ENCODE measurements at regions not wholly inside any gene's neighbourhood (a gene's known extent, or its start where the extent isn't known, plus 50 kb on each side); places are given as distances from the start of the nearest gene placed in this dataset.

DNA sequence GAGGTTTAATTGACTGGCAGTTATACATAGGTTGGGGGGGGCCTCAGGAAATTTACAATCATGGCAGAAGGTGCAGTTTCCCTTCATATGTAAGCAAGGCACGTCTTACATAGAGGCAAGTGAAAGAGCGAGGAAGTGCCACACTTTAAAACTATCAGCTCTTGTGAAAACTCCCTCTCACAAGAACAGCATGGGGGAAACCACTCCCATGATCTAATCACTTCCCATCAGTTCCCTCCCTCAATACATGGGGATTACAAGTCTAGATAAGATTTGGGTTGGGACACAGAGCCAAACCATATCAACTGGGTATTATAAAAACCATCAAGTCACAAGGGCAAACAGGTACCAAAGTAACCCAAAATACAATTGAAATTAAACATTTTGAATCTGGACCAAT lies 182.0 kb upstream of the FAT4 start (continued):
- TF ChIP-seq SRF (IDR thresholded peaks at IDR 0.05; ENCODE audit: low read depth): no peak
- no peak for TF ChIP-seq SP1 (IDR thresholded peaks at IDR 0.05; ENCODE audit: low read depth)
- no peak for TF ChIP-seq EZH2phosphoT487 (IDR thresholded peaks at IDR 0.05; ENCODE audit: borderline replicate concordance)
- TF ChIP-seq ZFX (IDR thresholded peaks at IDR 0.05): no peak

DNA sequence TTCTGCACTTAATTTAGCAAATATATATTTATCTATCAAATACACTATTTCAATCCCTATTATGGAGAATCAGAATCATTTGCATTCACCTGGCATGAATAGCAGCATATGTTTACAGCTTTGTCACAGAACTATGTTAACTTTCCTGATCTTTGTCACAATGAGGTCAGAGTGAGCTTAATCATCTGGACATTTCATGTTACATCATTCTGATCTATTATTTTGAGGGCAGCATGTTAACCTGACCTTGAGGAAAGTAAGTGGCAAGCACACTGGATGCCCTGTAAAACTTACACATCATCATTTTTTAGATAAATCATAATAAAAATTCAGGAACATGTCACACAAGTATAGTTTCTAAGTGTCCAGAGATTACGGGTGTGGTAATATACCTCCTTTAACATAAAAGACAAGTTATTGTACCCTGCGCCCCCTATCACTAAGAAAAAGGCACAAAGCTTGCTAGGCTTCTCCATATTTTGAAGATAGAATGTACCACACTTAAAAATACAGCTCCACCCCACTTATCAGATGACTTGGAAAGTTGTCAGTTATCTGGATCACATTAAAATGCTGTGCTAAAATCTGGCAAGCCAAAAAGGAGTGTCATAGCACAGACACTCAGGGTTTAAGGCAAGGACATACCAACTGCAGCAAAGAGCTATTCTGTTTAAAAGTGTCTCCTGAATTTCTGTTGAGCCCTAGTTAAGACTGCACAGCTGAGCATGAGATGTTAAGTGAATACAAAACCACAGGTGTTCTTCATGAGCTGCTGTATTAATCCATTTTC lies 182.7 kb upstream of the FAT4 start:
- Histone ChIP-seq H3K27ac (ENCODE audit: low read depth, low read length) (no peak overlapping the region), H3K4me1 (ENCODE audit: control insufficient read depth in 1 of 2, insufficient read depth in 2 of 2, low read length in 2 of 2) (no peaks in the 10 kb centered on the region), H4K20me1 (ENCODE audit: insufficient read depth) (no peaks in the 10 kb centered on the region), H2AFZ (ENCODE audit: low read depth, low read length, poor library complexity, severe bottlenecking) (no peak overlapping the region), H3K4me3 (replicated peaks in 1 of 2; ENCODE audit: low read depth in 1 of 2, low read length in 2 of 2) (no peak overlapping the region), H3K27me3 (ENCODE audit: insufficient read depth, low read length) (no peaks in the 10 kb centered on the region), H3K9me3 (ENCODE audit: control insufficient read depth in 1 of 2, insufficient read depth in 1 of 2, low read depth in 1 of 2, low read length in 2 of 2) (no peaks in the 10 kb centered on the region), H3K9me2 (ENCODE audit: insufficient read depth) (no peaks in the 10 kb centered on the region), H3K79me2 (ENCODE audit: insufficient read depth, low read length) (no peaks in the 10 kb centered on the region), H3K9ac (ENCODE audit: low read length) (no peak overlapping the region), H3K4me2 (ENCODE audit: low read length) (no peak overlapping the region), H3K36me3 (ENCODE audit: control insufficient read depth in 1 of 2, insufficient read depth in 2 of 2, low read length in 2 of 2) (no peaks in the 10 kb centered on the region)
- ChIA-PET CTCF (no interaction called here), POLR2A (no interaction called here), RAD21 (ENCODE audit: low non-redundant PET in 1 of 2, low total read pairs in 2 of 2, uncharacterized antibody in 2 of 2, unreplicated experiment in 2 of 2) (no interaction called here)
- TF ChIP-seq JUND (IDR thresholded peaks at IDR 0.05) (no peak), CEBPB (IDR thresholded peaks at IDR 0.05; ENCODE audit: low read depth) (no peak)
- ATAC-seq (no peak), DNase-seq (ENCODE audit: low read depth, low spot score) (no peak)
- intact Hi-C loops (cut with micrococcal nuclease): no loop called here
- BruUV-seq (replicated peaks): no TSS peak

DNA sequence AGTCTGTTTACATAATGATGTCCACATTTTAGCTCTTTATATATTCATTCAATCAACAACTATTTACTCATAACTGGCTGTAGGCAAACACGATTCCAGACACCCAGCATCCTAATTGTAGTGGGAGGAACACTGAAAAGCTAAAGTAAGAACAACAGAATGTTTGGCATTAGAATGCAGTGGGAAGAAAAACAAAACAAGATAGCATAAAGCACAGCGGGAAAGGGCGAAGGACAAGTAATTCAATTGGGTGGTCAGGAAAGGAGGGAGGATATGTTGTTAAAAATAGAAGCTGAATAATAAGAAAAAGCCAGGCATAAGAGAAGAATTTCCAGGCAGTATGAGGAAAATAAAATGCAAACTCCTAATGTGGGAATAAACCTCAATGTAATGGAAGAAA lies 189.5 kb upstream of the FAT4 start:
- RAD21 ChIA-PET (ENCODE audit: low non-redundant PET in 1 of 2, low total read pairs in 2 of 2, uncharacterized antibody in 2 of 2, unreplicated experiment in 2 of 2): interaction anchor here in 1 of 2 experiments (0.6 kb wide), 1 partner anchor 80 kb away, joined by 5 read pairs; no protein-coding TSS in a partner anchor
- Histone ChIP-seq H3K36me3 (ENCODE audit: control insufficient read depth in 1 of 2, insufficient read depth in 2 of 2, low read length in 2 of 2) (no peaks in the 10 kb centered on the region), H3K4me2 (ENCODE audit: low read length) (no peak overlapping the region), H4K20me1 (ENCODE audit: insufficient read depth) (no peaks in the 10 kb centered on the region), H3K27me3 (ENCODE audit: insufficient read depth, low read length) (no peaks in the 10 kb centered on the region), H3K27ac (ENCODE audit: low read depth, low read length) (no peak overlapping the region), H3K9ac (ENCODE audit: low read length) (no peak overlapping the region), H2AFZ (ENCODE audit: low read depth, low read length, poor library complexity, severe bottlenecking) (no peak overlapping the region), H3K4me3 (replicated peaks in 1 of 2; ENCODE audit: low read depth in 1 of 2, low read length in 2 of 2) (no peak overlapping the region), H3K4me1 (ENCODE audit: control insufficient read depth in 1 of 2, insufficient read depth in 2 of 2, low read length in 2 of 2) (no peaks in the 10 kb centered on the region), H3K9me3 (ENCODE audit: control insufficient read depth in 1 of 2, insufficient read depth in 1 of 2, low read depth in 1 of 2, low read length in 2 of 2) (no peaks in the 10 kb centered on the region), H3K79me2 (ENCODE audit: insufficient read depth, low read length) (no peaks in the 10 kb centered on the region), H3K9me2 (ENCODE audit: insufficient read depth) (0 out of 2 replicates have a peak, but pooled peaks cover 7% of the 10 kb centered on the region)
- TF ChIP-seq, protein P1, sequence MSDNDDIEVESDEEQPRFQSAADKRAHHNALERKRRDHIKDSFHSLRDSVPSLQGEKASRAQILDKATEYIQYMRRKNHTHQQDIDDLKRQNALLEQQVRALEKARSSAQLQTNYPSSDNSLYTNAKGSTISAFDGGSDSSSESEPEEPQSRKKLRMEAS (IDR thresholded peaks at IDR 0.05): no peak
- TF ChIP-seq CEBPB (IDR thresholded peaks at IDR 0.05; ENCODE audit: low read depth): no peak
- TF ChIP-seq SIN3A (IDR thresholded peaks at IDR 0.05; ENCODE audit: low read depth): no peak
- no peak for TF ChIP-seq CBX3 (IDR thresholded peaks at IDR 0.05; ENCODE audit: low read depth)
- TF ChIP-seq EZH2 (IDR thresholded peaks at IDR 0.05): no peak
- TF ChIP-seq SRF (IDR thresholded peaks at IDR 0.05; ENCODE audit: low read depth): no peak
- TF ChIP-seq ELF1 (IDR thresholded peaks at IDR 0.05; ENCODE audit: borderline replicate concordance, low read depth): no peak
- intact Hi-C loops (cut with micrococcal nuclease): no loop called here
- BruUV-seq (replicated peaks): no TSS peak
- no peak for DNase-seq (ENCODE audit: low read depth, low spot score)
- POLR2A ChIA-PET: no interaction called here
- no peak for ATAC-seq
- CTCF ChIA-PET: no interaction called here

All from HCT116 (cell line).